CD4-positive, alpha-beta T cell treated with Interleukin-12 subunit alpha and Interleukin-12 subunit beta, for 1 hour (primary cell): ENCODE measurements at regions not wholly inside any gene's neighbourhood (a gene's known extent, or its start where the extent isn't known, plus 50 kb on each side); places are given as distances from the start of the nearest gene placed in this dataset.

ENCODE experiments used
- DNase-seq: peaks from one replicate; pipeline ENCODE4 v3.0.0-alpha.2; 2020

DNA sequence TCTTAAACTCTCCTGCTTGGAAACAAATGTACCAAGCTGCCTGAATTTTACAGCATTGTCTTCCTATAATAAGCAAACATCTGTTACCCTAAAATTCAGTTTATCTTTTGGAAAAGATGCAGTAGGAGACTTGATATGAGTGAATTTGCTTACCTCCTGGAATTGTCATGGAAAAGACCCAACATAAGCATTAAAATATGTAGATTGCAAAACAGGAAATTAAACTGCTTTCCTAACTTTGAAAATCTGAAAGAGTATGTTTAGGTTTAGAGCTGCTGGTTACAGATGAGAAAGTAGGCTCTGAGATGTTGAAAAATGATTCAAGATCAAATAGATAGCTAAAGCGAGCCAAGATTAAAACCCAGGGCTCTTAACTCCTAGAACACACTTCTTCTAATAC, 316.5 kb downstream of the SOX11 start:
- DNase-seq = no peak

DNA sequence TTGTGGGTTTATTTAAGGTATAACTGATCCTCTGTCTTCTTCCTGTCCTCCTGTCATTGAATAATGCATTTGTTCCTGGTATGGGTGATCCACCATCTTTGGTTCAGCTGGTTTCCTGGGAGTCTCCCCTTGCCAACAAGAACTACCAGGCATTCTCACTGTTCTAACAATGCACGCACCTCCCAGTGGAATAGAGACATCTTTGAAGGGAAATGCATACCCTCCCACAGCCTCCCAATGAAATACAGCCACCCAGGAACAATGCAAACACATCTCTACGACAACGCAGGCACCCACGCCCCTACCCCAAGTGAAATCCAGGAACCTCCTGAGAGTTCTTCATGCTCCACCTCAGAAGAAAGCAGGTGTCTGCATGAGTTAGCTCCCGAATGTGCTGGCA, 318.0 kb downstream of the SOX11 start:
- no peak for DNase-seq

DNA sequence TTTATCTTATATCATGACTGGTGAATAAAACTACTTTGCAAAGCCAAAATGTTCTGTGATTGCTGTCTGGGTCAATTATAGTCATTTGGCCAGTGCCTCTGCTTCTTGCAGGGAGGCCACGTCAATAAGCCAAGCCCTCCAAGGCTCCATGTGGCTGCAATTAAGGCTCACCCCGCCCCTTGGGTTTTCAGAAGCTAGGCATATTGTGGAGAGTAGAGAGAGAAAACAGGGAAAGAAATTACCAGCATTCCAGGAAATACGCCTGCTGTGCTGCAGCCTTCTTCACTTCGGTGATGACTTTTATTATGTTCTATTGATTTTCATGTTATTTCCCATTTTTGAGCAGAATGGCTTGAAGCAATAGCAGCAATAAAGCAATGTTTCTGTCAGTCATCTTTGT, 319.7 kb downstream of the SOX11 start:
- no peak for DNase-seq

DNA sequence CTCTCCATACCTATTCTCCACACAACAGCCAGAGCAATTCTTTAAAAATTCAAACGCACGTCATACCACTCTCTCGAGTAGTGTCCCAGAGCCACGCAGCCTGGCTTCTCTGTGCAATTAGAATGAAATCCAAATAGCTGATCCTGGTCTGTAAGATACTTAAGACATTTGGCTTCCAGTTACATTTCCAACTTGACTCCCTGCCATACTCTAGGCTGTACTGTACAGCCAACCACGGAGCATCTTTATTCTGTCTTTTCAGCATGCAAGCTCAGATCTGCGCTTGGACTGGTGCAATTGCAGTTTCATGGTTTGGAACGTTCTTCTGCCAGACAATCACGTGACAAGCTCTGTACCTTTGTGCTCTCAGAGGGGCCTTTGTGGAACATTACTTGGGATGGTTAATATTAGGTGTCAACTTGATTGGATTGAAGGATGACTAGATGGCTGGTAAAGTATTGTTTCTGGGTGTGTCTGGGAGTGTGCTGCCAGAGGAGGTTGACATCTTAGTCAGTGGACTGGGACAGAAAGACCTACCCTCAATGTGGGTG, 325.6 kb downstream of the SOX11 start:
- DNase-seq = no peak

DNA sequence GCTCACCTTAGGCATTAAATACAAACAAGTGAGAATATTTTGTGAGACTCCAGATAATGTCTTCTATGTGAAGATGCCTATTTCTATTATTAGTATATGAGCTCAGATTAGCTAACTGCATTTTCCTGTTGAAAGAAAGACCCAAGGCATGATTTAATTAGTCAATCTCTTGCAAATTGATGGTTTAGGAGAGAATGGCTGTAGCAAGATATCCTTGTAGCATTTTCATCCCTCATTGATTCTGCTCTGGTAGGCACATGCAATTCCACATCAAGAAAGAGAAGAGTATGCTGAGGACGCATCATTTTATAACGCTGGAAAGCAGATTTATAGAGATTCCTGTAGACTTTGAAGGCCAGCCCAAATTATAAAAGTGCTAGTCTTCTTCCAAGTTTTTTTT, 332.0 kb downstream of the SOX11 start:
- DNase-seq = no peak

DNA sequence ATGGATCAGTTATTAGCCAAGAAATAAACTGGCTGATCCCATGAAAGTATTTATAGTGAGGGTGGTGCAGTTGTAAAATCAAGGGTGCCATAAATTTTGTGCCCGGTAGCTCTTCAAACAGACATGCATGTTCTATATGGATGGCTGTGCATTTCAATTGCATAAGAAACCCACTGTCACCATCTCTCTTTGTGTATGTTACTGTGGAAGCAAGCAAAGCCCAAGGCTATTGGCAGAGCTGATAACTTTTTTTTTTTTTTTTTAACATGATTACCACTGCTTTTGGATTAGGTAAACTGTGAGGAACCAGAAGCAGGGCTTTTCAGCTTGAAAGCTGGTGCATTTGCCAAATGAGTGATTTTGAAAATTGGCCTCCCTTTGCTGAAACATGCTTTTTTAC, 332.6 kb downstream of the SOX11 start:
- no peak for DNase-seq

DNA sequence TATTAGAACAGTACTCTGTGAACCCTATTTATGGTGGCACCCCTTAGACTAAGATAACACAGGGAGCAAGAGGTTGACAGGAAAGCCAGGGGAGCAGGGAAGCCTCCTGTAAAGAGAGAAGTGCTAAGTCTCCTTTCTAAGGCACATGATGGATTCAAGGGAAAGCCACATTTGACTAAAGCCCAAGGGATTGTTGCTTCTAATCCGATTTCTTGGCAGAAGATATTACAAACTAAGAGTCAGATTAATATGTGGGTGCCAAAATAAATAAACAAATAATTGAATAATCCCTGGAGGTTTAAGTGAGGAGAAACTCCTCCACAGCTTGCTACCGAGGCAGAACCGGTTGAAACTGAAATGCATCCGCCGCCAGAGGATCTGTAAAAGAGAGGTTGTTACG, 333.2 kb downstream of the SOX11 start:
- DNase-seq = no peak

DNA sequence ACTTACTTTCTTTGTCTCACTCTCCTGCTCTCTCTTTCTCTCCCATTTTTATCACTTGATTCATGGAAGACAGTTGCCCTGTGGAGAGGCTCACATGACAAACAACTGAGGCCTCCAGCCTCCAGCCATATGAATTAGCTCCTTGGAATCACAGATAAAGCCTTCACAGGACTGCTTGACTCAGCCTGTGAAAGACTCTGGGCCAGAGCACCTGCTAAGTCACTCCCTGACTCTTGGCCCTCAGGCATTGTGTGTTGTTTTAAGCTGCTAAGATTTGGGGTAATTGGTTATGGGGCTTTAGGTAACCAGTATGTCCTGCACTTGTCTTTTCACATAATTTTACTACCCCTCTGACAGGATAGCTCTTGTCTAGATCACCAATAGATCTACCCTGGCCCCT, 334.9 kb downstream of the SOX11 start:
- DNase-seq = no peak

DNA sequence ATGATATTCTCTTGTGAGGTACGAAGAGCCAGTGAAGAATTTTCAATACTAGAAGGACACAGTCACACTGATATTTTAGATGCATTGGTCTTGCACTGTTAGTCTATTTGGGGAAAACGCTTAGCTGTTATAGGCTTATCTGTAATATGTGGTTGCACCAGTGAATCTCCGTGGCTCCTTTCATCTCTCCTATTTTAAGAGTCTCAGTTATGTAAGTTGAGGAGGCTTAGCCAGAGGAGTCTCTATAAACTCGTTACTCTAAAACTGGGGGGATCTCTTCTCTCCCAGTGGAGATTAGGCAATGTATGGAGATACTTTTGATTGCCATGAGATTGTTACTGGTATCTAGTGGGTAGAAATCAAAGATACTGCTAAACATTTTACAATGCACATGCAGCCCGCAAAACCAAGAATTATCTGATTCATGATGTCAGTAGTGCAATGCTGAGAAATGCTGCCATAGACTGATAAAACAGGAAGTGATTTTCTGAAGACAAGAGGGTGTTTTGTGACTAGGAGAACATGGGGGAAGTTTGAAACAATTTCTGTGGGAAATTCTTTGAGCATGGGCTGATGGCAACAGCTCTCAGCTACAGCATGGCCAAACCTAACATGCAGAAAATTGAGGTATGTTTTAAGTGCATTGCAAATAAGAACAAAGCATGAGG, 339.1 kb downstream of the SOX11 start:
- no peak for DNase-seq

DNA sequence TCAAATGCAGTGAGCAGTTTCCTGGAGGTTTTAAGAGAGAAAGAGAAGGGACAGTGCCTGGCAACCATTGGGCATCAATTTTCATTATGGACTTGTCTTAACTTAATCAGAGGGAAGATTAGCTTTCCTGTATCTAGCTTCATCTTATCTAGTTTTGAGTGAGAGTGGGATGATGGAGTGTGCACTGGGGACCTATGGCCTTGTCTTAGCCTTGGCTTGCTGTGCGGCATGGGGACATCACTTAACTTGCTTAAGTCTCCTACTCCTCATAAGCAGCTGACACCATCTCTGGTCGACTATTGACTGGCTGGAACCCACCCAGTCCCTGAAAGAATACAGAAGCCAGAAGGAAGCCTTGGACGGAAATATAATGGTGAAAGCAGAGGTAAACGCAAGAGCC, 344.0 kb downstream of the SOX11 start:
- no peak for DNase-seq

DNA sequence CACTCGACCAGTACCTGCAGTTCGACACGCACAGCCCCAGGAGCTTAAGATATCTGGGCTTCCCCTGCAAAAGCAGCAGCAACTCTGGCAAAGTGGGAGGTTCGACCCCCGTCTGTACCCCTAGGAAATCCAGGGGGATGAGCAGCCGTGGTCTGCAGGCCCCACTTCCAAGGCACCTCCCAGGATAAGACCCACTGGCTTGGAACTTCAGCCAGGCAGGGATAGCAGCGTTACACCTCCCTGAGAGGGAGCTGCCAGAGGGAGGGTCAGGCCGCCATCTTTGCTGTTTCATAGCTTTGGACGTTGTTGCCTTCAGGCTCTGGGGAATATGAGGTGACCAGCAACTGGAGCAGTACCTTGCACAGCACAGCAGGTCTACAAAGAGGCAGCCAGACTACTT, 351.1 kb downstream of the SOX11 start:
- DNase-seq = no peak

DNA sequence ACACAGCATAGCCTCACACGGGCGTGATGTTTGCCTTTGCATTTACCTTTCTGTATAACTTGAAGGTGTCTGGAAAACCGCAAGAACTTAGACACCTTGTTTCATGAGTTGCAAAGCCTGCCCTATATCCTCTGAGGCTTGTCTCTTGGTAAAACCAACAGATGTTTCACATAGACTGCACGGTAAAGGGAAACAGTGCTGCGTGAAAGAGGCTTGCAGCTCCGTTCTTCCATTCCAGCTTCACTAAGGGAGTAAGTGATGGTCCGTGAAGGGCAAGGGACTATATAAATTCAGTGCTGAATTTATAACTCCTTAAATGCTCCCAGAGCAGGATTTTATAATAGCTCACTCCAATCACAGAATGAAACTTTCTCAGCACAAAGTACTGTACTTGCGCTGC, 360.5 kb downstream of the SOX11 start:
- no peak for DNase-seq

DNA sequence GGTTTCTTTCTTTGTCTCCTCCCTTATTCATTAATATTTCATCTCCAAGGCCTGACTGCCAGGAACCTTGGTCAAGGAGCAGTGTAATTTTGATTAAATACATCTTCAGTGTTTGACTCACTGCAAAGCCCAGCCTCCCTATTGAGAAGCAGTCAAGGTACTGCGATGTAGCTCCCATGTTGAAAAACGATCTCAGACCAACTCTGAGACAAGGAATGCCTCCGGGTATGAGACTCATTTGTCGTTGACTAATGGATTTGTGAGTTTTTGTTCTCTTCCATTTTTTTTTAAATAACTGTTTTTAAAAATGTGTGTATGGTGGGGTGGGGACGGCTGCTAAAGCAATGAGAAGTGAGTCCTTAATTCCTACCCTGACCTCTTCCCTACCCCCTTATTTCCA, 361.6 kb downstream of the SOX11 start:
- DNase-seq = no peak

DNA sequence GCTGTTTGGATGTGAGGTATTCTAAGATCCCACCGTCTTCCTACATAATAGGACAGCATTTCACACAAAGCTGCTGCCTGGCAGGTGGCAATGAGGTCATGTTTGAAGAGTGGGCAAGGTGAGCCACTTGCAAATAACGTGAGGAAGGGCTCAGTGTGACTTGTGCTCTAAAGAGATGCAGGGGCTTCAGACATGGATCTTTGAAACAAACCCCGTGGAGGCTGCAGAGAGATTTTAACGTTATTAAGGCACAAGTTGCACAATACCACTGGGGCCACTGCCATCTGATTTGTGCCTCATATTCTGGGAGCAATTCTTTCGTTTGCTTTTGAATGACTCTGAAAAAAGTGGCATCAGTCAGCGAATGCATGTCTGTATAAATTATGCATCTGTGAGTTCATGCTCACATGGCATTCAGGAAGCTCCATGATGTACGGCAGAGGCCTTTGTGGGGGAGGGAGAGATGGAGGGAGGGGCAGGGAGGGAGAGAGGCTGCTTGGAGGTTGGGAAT, 362.0 kb downstream of the SOX11 start:
- no peak for DNase-seq

DNA sequence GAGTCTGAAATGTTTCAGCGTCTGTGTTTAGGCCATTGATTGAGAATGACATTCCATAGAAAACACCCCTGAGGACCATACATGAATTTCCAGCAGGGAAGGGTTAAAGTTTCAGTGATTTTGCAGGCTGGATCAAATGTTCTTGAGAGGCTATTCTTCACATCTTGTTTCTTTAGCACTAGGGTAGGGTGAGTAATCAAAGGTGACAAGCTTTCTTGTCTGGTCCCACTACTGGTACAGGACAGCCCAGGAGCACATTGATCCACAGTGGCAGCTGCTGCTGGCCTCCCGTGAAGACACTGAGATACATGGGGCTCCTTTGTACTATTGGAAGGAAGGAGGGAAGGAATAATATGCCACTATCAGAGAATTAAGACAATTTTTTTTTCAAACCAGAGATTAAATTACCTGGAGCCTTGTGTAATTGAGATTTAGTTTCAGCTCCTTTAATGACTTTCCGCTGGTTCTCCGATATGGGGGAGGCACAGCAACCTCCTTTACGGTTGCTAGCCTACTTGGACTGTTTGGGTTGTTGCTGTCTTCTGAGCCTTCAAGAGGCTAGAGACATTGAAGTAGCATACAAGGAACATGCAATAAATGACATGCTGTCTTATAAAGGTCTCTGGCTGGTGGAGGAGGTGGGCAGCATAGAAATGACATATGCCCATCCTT, 368.9 kb downstream of the SOX11 start:
- no peak for DNase-seq

DNA sequence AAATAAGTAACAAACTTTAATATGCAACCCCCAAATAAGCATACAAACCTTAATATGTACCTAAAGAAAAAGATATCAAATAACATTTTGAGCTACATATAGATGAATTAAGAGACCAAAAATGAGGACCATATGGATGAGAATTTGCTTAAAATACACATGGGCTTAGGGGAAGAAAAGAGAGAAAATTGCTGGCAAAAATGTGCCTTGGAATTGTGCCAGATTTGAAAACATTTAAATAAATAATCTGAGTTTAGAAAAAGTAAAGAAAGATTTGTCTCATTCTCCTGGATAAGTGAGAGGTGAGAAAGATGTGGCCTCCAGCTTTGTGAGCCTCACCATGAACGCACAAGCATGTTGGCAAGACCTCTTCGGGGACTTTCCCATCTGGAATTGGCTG, 372.6 kb downstream of the SOX11 start:
- no peak for DNase-seq

DNA sequence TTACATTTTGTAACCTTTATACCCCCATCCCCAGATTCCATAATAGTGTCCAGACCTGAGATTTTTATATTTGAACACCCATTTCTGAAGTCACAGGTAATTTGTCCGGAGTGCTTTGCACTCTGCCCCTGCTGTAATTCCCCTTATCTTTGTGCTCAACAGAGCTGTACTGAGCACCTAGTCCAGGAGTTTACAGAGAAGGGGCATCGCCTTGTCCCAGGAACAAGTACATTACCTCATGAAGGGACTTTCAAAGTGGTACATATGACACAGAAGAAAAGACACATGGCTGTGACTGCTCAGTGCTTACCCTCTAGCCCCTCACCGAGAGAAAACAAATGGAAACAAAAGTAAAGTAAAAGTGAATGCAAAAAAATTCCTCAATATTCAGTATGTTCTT, 373.5 kb downstream of the SOX11 start:
- no peak for DNase-seq

DNA sequence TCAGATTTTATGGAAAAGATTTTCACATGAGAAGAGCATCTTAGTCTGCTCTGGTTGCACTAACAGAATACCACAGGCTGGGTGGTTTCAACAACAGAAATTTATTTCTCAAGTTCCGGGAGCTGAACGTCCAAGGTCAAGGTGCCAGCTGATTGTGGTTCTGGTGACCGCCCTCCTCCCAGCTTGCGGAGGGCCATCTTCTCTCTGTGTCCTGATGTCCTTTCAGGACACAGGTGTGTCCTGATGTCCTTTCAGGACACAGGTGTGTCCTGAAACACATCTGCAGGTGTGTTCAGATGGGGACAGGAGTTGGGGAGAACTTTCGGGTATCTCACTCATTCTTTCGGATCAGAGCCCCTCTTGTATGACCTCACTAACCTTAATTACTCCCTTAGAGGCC, 374.9 kb downstream of the SOX11 start:
- no peak for DNase-seq

DNA sequence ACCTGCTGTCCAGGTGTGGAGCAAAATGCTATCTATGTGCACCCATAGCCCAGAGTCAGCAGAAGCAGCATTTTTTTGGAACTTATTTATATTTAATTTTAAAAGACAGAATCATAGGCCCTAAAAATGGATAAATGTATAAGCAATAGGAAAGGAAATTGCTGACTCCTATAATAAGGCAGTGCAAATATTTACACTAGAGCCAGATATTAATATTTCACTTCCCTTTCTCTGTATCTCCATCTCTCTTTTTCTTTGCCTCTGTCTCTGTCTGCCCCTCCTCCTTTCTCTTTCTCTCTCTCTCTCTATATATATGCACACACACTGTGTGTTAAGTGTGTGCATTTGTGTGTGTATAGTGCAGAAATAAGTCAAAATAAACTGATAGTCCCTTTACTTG, 375.6 kb downstream of the SOX11 start:
- DNase-seq = no peak

DNA sequence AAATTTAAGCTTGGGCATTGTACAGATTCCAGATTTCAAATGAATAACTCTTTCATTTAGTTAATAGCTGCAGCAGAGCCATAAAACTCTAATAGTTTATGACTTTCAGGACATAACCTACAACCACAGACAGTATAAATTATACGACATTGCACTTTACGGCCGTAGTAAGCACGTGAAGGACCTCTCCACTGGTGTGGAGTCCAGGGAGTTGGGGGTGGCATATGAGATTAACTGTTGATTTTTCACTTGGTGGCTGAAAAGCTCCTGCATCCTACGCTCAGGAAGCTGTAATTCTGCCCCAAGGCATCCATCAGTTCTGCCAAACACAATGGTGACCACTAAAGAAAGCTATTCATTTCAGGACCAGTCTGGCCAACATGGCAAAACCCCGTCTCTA, 376.2 kb downstream of the SOX11 start:
- no peak for DNase-seq

DNA sequence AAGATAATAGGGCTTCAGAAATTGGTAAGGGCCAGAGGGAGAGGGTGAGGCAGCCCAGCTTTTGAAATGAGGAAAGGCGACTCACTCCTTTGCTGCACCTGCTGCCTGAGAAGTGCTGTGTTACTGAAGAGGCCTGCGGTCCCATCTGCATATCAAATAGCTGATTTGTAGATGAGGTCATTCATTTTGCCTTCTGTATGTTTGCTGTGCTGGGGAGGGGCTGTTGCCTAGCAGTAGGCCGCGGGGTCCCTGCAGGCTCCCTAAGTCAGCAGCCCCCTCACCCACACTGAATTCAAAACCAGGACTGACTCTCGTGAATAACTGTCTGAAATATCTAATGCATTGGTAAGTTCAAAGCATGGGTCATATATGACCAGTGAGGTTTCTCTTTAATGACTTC, 377.2 kb downstream of the SOX11 start:
- no peak for DNase-seq

DNA sequence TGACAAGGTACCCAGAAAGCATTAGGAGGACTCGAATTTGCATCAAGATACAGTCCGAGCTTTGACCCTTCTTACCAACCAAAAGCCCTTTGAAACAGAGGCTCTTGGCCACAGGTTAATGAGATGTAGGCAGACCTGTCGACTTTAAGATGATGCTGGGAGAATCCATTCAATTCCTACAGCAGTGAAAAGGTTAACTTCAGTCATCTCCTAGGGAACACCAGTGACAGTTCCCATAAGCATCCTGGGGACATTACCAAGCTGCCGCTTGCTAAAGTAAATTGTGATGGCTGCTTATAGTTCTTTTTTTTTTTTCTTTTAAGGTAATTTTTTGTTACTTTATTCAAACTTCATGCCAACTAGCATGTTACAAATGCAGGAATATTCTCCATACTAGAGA, 379.3 kb downstream of the SOX11 start:
- DNase-seq = no peak

DNA sequence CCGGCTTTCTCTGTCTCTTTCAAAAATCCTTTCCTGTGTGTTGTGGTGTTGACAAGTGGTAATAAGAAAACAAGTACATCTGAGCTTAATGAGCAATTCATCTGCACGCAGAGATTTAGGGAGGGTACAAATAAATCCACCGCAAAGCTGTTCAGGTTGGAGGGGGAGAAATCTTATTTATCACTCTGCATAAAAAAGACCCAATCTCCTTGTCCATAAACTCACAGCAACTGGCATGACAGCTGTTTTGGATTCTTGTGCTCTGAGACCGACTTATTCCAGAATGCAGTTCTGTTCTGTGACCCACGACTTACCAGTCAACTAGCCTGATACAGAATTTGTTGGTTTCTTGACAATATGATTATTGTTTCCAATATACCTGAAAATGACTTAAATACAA, 380.1 kb downstream of the SOX11 start:
- no peak for DNase-seq

DNA sequence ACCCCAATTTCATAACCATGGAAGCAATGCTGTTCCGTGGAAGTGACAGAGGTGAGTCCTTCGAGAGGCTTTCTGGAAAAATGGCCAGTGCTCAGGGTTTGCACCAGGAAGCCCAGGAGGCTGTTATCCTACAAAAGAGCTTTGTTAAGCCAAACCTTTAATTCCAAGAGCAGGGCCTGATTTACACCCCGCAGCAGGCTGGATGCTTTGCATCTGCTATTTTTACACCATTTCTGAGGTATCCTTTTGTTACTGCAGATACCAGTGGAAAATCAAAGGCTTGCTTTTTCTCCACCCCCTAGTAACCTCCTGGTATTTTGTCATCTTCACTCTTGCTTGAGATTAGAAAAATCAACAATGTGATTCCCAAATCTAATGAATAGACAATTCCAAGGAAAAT, 380.6 kb downstream of the SOX11 start:
- DNase-seq = no peak
